GM23338 (cell line): ENCODE measurements at regions not wholly inside any gene's neighbourhood (a gene's known extent, or its start where the extent isn't known, plus 50 kb on each side); places are given as distances from the start of the nearest gene placed in this dataset.

Source experiments
- ATAC-seq: fragments of 200-7000 bp; cut with Tn5 transposase; 3 replicates; pipeline ENCODE4 v1.9.1; 2020
- DNase-seq: peaks from one replicate; pipeline ENCODE4 v3.0.0-alpha.2; 2015; ENCODE audit warnings: low spot score
- H2AFZ ChIP-seq: fragments of 200-600 bp; sonication (generic); 2 replicates; pipeline ENCODE4 v1.8.0; 2016; ENCODE audit warnings: antibody characterized with exemption, mild to moderate bottlenecking, moderate library complexity
- H3F3A ChIP-seq: fragments of 200-600 bp; sonication (generic); replicated peaks from 2 replicates; pipeline ENCODE4 v1.8.0; 2017; ENCODE audit warnings: antibody characterized with exemption, mixed run types, low read depth
- H3K27ac ChIP-seq: fragments of 200-600 bp; sonication (generic); 2 replicates; pipeline ENCODE4 v1.6.1; 2016; ENCODE audit warnings: low read depth
- H3K27me3 ChIP-seq: fragments of 200-600 bp; sonication (generic); 2 replicates; pipeline ENCODE4 v1.8.0; 2016; ENCODE audit warnings: mild to moderate bottlenecking, mixed run types, moderate library complexity; ENCODE audit not compliant: insufficient read depth
- H3K36me3 ChIP-seq: fragments of 200-600 bp; sonication (generic); 2 replicates; pipeline ENCODE4 v1.8.0; 2016; ENCODE audit warnings: mild to moderate bottlenecking; ENCODE audit not compliant: insufficient read depth
- H3K4me1 ChIP-seq: fragments of 200-600 bp; sonication (generic); 2 replicates; pipeline ENCODE4 v1.8.0; 2016; ENCODE audit warnings: mild to moderate bottlenecking, moderate library complexity; ENCODE audit not compliant: insufficient read depth
- H3K4me2 ChIP-seq: fragments of 200-600 bp; sonication (generic); 2 replicates; pipeline ENCODE4 v1.7.1; 2017; ENCODE audit warnings: mixed run types
- H3K4me3 ChIP-seq: fragments of 200-600 bp; sonication (generic); 2 replicates; pipeline ENCODE4 v1.6.1; 2016; ENCODE audit warnings: mixed run types
- H3K79me2 ChIP-seq: fragments of 200-600 bp; sonication (generic); replicated peaks from 2 replicates; pipeline ENCODE4 v1.8.0; 2017; ENCODE audit warnings: mild to moderate bottlenecking; ENCODE audit not compliant: insufficient read depth
- H3K9me2 ChIP-seq: fragments of 200-600 bp; sonication (generic); 2 replicates; pipeline ENCODE4 v1.8.0; 2017; ENCODE audit not compliant: insufficient read depth
- H4K20me1 ChIP-seq: fragments of 200-600 bp; sonication (generic); replicated peaks from 2 replicates; pipeline ENCODE4 v1.8.0; 2017; ENCODE audit warnings: mild to moderate bottlenecking; ENCODE audit not compliant: insufficient read depth
- H3K27ac Mint-ChIP-seq: 2 replicates; pipeline ENCODE4 v1.8.0; 2020; ENCODE audit warnings: inconsistent platforms, mild to moderate bottlenecking, moderate library complexity, mixed read lengths
- H3K27me3 Mint-ChIP-seq: 3 replicates; pipeline ENCODE4 v1.8.0; 2022; ENCODE audit warnings: low read depth, mild to moderate bottlenecking, moderate library complexity, mixed read lengths, inconsistent platforms; ENCODE audit not compliant: insufficient read depth, poor library complexity
- H3K36me3 Mint-ChIP-seq: 3 replicates; pipeline ENCODE4 v1.8.0; 2021; ENCODE audit warnings: low read depth, mild to moderate bottlenecking, inconsistent platforms, moderate library complexity, mixed read lengths
- H3K4me1 Mint-ChIP-seq: 3 replicates; pipeline ENCODE4 v1.8.0; 2020; ENCODE audit warnings: mild to moderate bottlenecking, inconsistent platforms, mixed read lengths
- H3K4me3 Mint-ChIP-seq: 3 replicates; pipeline ENCODE4 v1.8.0; 2021; ENCODE audit warnings: moderate library complexity, mild to moderate bottlenecking, inconsistent platforms, mixed read lengths
- H3K9me3 Mint-ChIP-seq: 3 replicates; pipeline ENCODE4 v1.8.0; 2020; ENCODE audit warnings: moderate library complexity, mild to moderate bottlenecking, inconsistent platforms, mixed read lengths
- JUNB ChIP-seq: IDR thresholded peaks from one replicate; pipeline ENCODE4 v1.6.1; 2016; ENCODE audit warnings: antibody characterized with exemption; ENCODE audit not compliant: unreplicated experiment
- POLR2AphosphoS5 ChIP-seq: IDR thresholded peaks from 2 replicates; pipeline ENCODE4 v1.6.1; 2016; ENCODE audit warnings: antibody characterized with exemption, low read depth
- REST ChIP-seq: IDR thresholded peaks from one replicate; pipeline ENCODE4 v1.6.1; 2018; ENCODE audit warnings: antibody characterized with exemption; ENCODE audit not compliant: unreplicated experiment
- ZNF114 ChIP-seq: fragments of 250-450 bp; sonication (Bioruptor Pico); IDR thresholded peaks from 2 replicates; pipeline ENCODE4 v1.5.0; 2020; ENCODE audit warnings: mild to moderate bottlenecking, moderate library complexity
- ZNF462 ChIP-seq: fragments of 250-450 bp; sonication (Bioruptor Pico); IDR thresholded peaks from 2 replicates; pipeline ENCODE4 v1.5.0; 2020; ENCODE audit warnings: mild to moderate bottlenecking, moderate library complexity

- DNase-seq (no peak), ATAC-seq (no peak)
- Mint-ChIP-seq H3K27ac (no peak overlapping the region), H3K9me3 (no peaks in the 10 kb centered on the region), H3K27me3 (no peaks in the 10 kb centered on the region), H3K4me3 (no peak overlapping the region), H3K36me3 (no peaks in the 10 kb centered on the region), H3K4me1 (no peaks in the 10 kb centered on the region)
- Histone ChIP-seq H3K27me3 (no peaks in the 10 kb centered on the region), H2AFZ (0 out of 2 replicates have a peak overlapping the region, but pooled peaks have one; percentile 20), H3K9me2 (peaks cover 2% of the 10 kb centered on the region; the same call in 1 of the 2 replicates), H4K20me1 (no peaks in the 10 kb centered on the region), H3K36me3 (no peaks in the 10 kb centered on the region), H3K4me3 (no peak overlapping the region), H3K4me2 (no peak overlapping the region), H3K27ac (no peak overlapping the region), H3K4me1 (no peaks in the 10 kb centered on the region), H3K79me2 (no peaks in the 10 kb centered on the region), H3F3A (no peaks in the 10 kb centered on the region)
- no peak for TF ChIP-seq REST
- no peak for TF ChIP-seq JUNB
- TF ChIP-seq ZNF114 (CRISPR knock-in tag) = no peak
- no peak for TF ChIP-seq POLR2AphosphoS5
- TF ChIP-seq ZNF462 (CRISPR knock-in tag) = no peak
Measured at GRCh38 chr16:64217789-64218535, 903.9 kb downstream of the CDH11 start.
